Tibial artery (tissue), 4 donors: ENCODE measurements at regions not wholly inside any gene's neighbourhood (a gene's known extent, or its start where the extent isn't known, plus 50 kb on each side); places are given as distances from the start of the nearest gene placed in this dataset.
"Not testable (repeated sequence)": the region's sequence is repeated elsewhere in the genome, so short reads cannot be mapped to it uniquely, and the experiment has no call there.

ENCODE experiments used
- DNase-seq, 2 donors: peaks; one replicate each; pipeline ENCODE4 v3.0.0-alpha.2; 2019
- H3K27ac ChIP-seq, 2 donors: fragments of 200-600 bp; sonication (generic) in 1 of 2; 1 replicate in 1 of 2; 2 replicates in 1 of 2; pipeline ENCODE4 v1.5.1; 2018 to 2019; ENCODE audit warnings: mild to moderate bottlenecking in 1 of 2
- H3K27me3 ChIP-seq, 2 donors: fragments of 200-600 bp; sonication (generic) in 1 of 2; one replicate each; pipeline versions ENCODE4 v1.5.1 to v1.6.0; 2016 to 2019
- H3K36me3 ChIP-seq, 3 donors: fragments of 200-600 bp; sonication (generic) in 2 of 3; one replicate each; pipeline ENCODE4 v1.5.1; 2016 to 2019; ENCODE audit warnings: mild to moderate bottlenecking in 2 of 3
- H3K4me1 ChIP-seq, 4 donors: fragments of 200-600 bp; sonication (generic) in 2 of 4; 1 replicate in 3 of 4; 2 replicates in 1 of 4; pipeline ENCODE4 v1.5.1; 2016 to 2019
- H3K4me3 ChIP-seq, 2 donors: fragments of 200-600 bp; sonication (generic) in 1 of 2; 1 replicate in 1 of 2; 2 replicates in 1 of 2; pipeline ENCODE4 v1.5.1; 2018 to 2019; ENCODE audit warnings: mild to moderate bottlenecking in 2 of 2
- H3K9me3 ChIP-seq, 3 donors: fragments of 200-600 bp; sonication (generic) in 1 of 3; one replicate each; pipeline ENCODE4 v1.5.1; 2016 to 2019
- CTCF ChIP-seq, 2 experiments: fragments of 200-600 bp in 1 of 2; fragments of 450-650 bp in 1 of 2; IDR thresholded peaks; one replicate each; pipeline ENCODE4 v1.5.1; 2017 to 2019; ENCODE audit warnings: antibody characterized with exemption in 2 of 2, mild to moderate bottlenecking in 1 of 2, moderate library complexity in 1 of 2
- intact Hi-C: fragments of 100-400 bp; cut with DNase I; formaldehyde crosslinking; loops from one replicate; pipeline ENCODE4 v1.15.0; 2023; ENCODE audit warnings: low total_unique reads

DNA sequence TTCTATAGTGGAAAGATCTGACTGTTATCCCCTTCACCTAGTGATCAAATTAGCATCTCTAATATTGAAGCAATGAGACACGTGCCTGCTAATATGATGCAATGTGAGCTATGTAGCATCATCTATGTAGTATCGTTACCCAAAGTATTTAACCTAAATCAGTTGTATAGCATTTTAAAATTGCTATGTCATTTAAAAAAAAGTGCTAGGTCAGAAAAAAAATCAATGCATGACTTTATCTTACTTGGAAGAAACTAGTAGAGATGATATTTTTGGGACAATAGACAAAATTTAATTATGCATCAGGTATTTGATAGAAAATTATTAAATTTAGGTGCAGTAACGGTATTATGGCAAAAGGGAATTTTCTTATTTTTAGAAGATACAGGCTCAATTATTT is 157.3 kb downstream of the CCDC71L start:
- Histone ChIP-seq H3K4me3 (no peak overlapping the region), H3K27me3 (no peaks in the 10 kb centered on the region), H3K4me1 (no peaks in the 10 kb centered on the region), H3K36me3 (no peaks in the 10 kb centered on the region), H3K27ac (no peak overlapping the region), H3K9me3 (no peaks in the 10 kb centered on the region)
- intact Hi-C loops: no loop called here
- no peak for DNase-seq
- no peak for TF ChIP-seq CTCF (IDR thresholded peaks at IDR 0.05)

DNA sequence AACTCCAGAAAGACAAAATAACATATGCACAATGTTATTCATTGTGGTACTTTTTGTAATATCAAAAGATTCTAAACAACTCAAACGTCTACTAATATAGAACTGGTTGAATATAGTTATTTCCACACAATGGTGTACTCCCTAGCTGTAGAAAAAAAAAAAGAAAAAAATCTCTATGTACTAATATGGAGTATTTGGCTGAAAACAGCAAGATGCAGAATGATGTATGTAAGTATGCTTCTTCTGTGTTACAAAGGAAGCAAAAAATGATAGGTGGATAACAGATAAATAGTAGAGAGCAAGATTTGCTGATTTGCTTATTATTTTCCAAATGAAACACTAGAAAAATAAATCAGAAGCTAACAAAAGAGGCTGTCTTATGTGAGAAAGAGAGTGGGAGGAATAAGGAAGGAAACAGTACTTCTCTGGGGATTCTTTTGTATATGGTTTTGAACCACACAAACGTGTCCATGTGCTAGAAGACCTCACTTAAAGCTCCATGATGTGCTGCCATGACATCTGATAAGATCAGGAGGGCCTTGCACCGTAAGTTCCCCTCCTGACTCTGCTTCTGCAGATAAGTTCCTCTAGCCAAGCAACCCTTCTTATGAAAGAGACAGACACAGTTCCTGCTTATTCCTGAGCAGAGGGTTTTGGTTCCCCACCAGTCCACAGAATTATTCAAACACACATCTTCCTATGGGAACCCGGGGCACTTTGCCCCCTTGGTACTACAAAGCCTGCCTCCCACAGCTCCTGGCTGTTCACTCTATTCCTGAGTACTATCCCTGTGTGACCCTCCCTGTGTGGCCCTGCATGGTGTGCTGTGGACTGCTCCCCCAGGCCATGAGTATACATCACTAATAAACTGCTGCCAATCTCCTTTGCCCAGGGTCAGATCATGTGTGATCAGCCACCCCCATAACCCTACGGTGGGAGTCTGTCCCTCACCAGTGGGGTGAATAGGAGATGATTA is 159.1 kb downstream of the CCDC71L start:
- Histone ChIP-seq H3K4me1 (no peaks in the 10 kb centered on the region), H3K27ac (no peak overlapping the region), H3K27me3 (no peaks in the 10 kb centered on the region), H3K36me3 (no peaks in the 10 kb centered on the region), H3K9me3 (no peaks in the 10 kb centered on the region), H3K4me3 (no peak overlapping the region)
- intact Hi-C loops: no loop called here
- DNase-seq: no peak
- TF ChIP-seq CTCF (IDR thresholded peaks at IDR 0.05): no peak

DNA sequence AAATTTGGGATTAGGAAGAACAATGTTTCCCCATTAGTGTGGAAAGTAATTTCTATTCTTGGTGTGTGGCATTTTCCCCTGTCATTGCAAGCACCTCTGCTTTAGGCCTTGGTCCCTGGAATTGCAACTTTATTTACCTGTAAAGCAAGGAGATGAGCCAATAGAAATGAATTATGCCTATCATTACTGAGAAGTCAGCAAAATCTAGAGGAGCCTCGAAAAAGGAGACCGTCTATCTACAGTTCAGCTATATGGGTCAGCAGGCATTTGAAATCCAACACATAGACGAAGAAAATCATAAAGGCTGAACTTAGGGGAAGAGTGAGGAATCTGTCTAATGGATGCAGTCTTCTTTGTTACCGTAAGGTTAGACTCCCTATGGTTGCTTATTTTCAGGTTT is 161.1 kb downstream of the CCDC71L start:
- no peak for DNase-seq
- Histone ChIP-seq H3K4me1 (no peaks in the 10 kb centered on the region), H3K27me3 (no peaks in the 10 kb centered on the region), H3K36me3 (no peaks in the 10 kb centered on the region), H3K9me3 (no peaks in the 10 kb centered on the region), H3K27ac (no peak overlapping the region), H3K4me3 (no peak overlapping the region)
- intact Hi-C loops: no loop called here
- no peak for TF ChIP-seq CTCF (IDR thresholded peaks at IDR 0.05)

DNA sequence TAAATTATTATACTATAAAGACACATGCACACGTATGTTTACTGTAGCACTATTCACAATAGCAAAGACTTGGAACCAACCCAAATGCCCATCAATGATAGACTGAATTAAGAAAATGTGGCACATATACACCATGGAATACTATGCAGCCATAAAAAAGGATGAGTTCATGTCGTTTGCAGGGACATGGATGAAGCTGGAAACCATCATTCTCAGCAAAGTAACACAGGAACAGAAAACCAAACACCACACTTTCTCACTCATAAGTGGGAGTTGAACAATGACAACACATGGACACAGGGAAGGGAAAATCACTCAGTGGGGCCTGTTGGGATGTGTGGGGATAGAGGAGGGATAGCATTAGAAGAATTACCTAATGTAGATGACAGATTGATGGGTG is 163.0 kb downstream of the CCDC71L start:
- H3K4me1 ChIP-seq, DNase-seq, H3K4me3 ChIP-seq, H3K36me3 ChIP-seq, H3K27me3 ChIP-seq, H3K27ac ChIP-seq, H3K9me3 ChIP-seq, intact Hi-C loops: not testable (repeated sequence)

- H3K9me3 ChIP-seq: no peaks in the 10 kb centered on the region
- H3K4me3 ChIP-seq: no peak overlapping the region
- H3K27ac ChIP-seq: no peak overlapping the region
- no peaks in the 10 kb centered on the region for H3K4me1 ChIP-seq
- TF ChIP-seq CTCF (IDR thresholded peaks at IDR 0.05): no peak
- no peaks in the 10 kb centered on the region for H3K27me3 ChIP-seq
- H3K36me3 ChIP-seq: no peaks in the 10 kb centered on the region
- intact Hi-C loops: no loop called here
- no peak for DNase-seq
Observed at GRCh38 chr7:106493041-106493731, 167.8 kb downstream of the CCDC71L start.

GRCh38 chr7:106488465-106488864 is 172.5 kb downstream of the CCDC71L start:
- H3K36me3 ChIP-seq: no peaks in the 10 kb centered on the region
- no peak for TF ChIP-seq CTCF (IDR thresholded peaks at IDR 0.05)
- no peaks in the 10 kb centered on the region for H3K9me3 ChIP-seq
- intact Hi-C loops: no loop called here
- peaks cover 0 to 37% (median 28%) of the 10 kb centered on the region in 4 donors for H3K4me1 ChIP-seq
- H3K27ac ChIP-seq: no peak overlapping the region
- no peak overlapping the region for H3K4me3 ChIP-seq
- H3K27me3 ChIP-seq: no peaks in the 10 kb centered on the region
- no peak for DNase-seq
